DND-41 (cell line): ENCODE measurements at regions not wholly inside any gene's neighbourhood (a gene's known extent, or its start where the extent isn't known, plus 50 kb on each side); places are given as distances from the start of the nearest gene placed in this dataset.

Experiments
- CTCF ChIP-seq: IDR thresholded peaks from 2 replicates; pipeline ENCODE4 v1.5.1; 2012; ENCODE audit warnings: borderline replicate concordance, low read length, moderate library complexity, mild to moderate bottlenecking; ENCODE audit not compliant: poor library complexity, severe bottlenecking; ENCODE audit errors: extremely low read depth
- EZH2 ChIP-seq: IDR thresholded peaks from 3 replicates; pipeline ENCODE4 v1.6.1; 2012; ENCODE audit warnings: borderline replicate concordance, low read depth, mild to moderate bottlenecking, moderate library complexity, low read length, inconsistent platforms; ENCODE audit not compliant: severe bottlenecking

- TF ChIP-seq EZH2 (no peak), CTCF (no peak)
Measured at GRCh38 chr19:16003391-16003790, 54.6 kb downstream of the OR10H4 start.
